DND-41 (cell line): ENCODE measurements at regions not wholly inside any gene's neighbourhood (a gene's known extent, or its start where the extent isn't known, plus 50 kb on each side); places are given as distances from the start of the nearest gene placed in this dataset.

Experiments
- ATAC-seq: fragments of 200-7000 bp; cut with Tn5 transposase; 3 replicates; pipeline ENCODE4 v1.9.1; 2021; ENCODE audit warnings: low read depth; ENCODE audit not compliant: insufficient read depth
- DNase-seq: peaks from one replicate; pipeline ENCODE4 v3.0.0-alpha.2; 2020
- H2AFZ ChIP-seq: 2 replicates; pipeline ENCODE4 v1.6.0; 2012; ENCODE audit warnings: low read depth, low read length
- H3K27ac ChIP-seq: 2 replicates; pipeline ENCODE4 v1.5.1; 2012; ENCODE audit warnings: low read length, inconsistent platforms
- H3K27me3 ChIP-seq: fragments of 200-600 bp; sonication (generic); 2 replicates; pipeline ENCODE4 v1.6.0; 2012; ENCODE audit warnings: low read length, mild to moderate bottlenecking, inconsistent platforms; ENCODE audit not compliant: insufficient read depth, poor library complexity
- H3K36me3 ChIP-seq: 2 replicates; pipeline ENCODE4 v1.5.1; 2012; ENCODE audit warnings: low read length, inconsistent platforms; ENCODE audit not compliant: insufficient read depth
- H3K4me1 ChIP-seq: 2 replicates; pipeline ENCODE4 v1.5.1; 2012; ENCODE audit warnings: mild to moderate bottlenecking, low read length; ENCODE audit not compliant: insufficient read depth
- H3K4me2 ChIP-seq: 2 replicates; pipeline ENCODE4 v1.6.0; 2012; ENCODE audit warnings: mild to moderate bottlenecking, moderate library complexity, low read length, inconsistent platforms; ENCODE audit not compliant: insufficient read depth
- H3K4me3 ChIP-seq, 2 experiments: fragments of 200-600 bp in 1 of 2; shearing (Covaris generic) in 1 of 2; 2 replicates each; pipeline ENCODE4 v1.5.1; 2012 to 2016; ENCODE audit warnings: inconsistent platforms in 2 of 2, low read length in 2 of 2, mild to moderate bottlenecking in 2 of 2, low read depth in 1 of 2, moderate library complexity in 1 of 2
- H3K79me2 ChIP-seq: 2 replicates; pipeline ENCODE4 v1.6.0; 2012; ENCODE audit warnings: low read length, inconsistent platforms; ENCODE audit not compliant: insufficient read depth
- H3K9ac ChIP-seq: 2 replicates; pipeline ENCODE4 v1.6.0; 2012; ENCODE audit warnings: low read depth, mild to moderate bottlenecking, inconsistent platforms, low read length, moderate library complexity
- H3K9me3 ChIP-seq: 2 replicates; pipeline ENCODE4 v1.5.1; 2012; ENCODE audit warnings: low read length, moderate library complexity, mild to moderate bottlenecking, inconsistent platforms; ENCODE audit not compliant: insufficient read depth, severe bottlenecking
- H4K20me1 ChIP-seq: 2 replicates; pipeline ENCODE4 v1.6.0; 2012; ENCODE audit warnings: low read length; ENCODE audit not compliant: insufficient read depth
- CTCF ChIP-seq: IDR thresholded peaks from 2 replicates; pipeline ENCODE4 v1.5.1; 2012; ENCODE audit warnings: borderline replicate concordance, low read length, moderate library complexity, mild to moderate bottlenecking; ENCODE audit not compliant: poor library complexity, severe bottlenecking; ENCODE audit errors: extremely low read depth
- EZH2 ChIP-seq: IDR thresholded peaks from 3 replicates; pipeline ENCODE4 v1.6.1; 2012; ENCODE audit warnings: borderline replicate concordance, low read depth, mild to moderate bottlenecking, moderate library complexity, low read length, inconsistent platforms; ENCODE audit not compliant: severe bottlenecking

DNA sequence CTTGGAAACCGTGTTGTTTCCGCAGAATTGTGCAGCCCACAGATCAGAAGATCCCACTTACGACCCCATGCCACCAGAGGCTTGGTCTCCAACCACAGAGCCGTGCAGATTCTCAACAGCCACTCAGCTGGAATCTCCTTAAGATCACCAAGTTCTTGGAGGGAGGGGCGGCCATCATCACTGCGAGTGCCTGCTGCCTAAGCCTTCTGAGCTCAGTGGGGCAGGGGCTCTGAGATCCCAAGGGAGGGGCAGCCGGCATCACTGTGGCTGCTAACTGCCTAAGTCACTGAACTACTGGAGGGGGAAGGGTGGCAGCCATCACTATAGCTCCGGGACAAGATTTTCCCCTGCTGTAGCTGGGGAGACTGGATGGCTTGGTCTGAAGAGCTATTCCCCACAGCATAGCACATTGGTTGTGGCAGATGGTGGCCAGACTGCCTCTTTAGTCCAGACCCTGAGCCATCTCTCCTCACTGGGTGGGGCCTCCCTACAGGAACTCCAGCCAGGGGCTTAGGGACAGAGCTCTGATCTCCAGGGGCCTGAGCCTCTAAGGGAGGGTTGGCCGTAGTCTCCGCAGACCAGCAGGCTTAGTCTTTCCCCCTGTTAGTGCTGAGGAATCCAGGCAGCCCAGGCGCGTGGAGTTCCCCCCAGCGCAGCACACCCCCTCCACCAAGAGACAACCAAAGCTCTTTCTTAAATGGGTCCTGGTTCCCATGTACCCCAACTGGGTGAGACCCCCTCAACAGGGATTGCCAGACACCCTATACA, 1483.9 kb downstream of the ADGRL3 start:
- ATAC-seq (no peak), DNase-seq (no peak)
- Histone ChIP-seq H3K79me2 (no peaks in the 10 kb centered on the region), H4K20me1 (no peaks in the 10 kb centered on the region), H3K4me3 (no peak overlapping the region), H3K27me3 (no peaks in the 10 kb centered on the region), H3K9ac (no peak overlapping the region), H3K36me3 (no peaks in the 10 kb centered on the region), H3K4me1 (no peaks in the 10 kb centered on the region), H3K27ac (no peak overlapping the region), H3K4me2 (no peak overlapping the region), H3K9me3 (no peaks in the 10 kb centered on the region), H2AFZ (no peak overlapping the region)
- no peak for TF ChIP-seq EZH2
- no peak for TF ChIP-seq CTCF

DNA sequence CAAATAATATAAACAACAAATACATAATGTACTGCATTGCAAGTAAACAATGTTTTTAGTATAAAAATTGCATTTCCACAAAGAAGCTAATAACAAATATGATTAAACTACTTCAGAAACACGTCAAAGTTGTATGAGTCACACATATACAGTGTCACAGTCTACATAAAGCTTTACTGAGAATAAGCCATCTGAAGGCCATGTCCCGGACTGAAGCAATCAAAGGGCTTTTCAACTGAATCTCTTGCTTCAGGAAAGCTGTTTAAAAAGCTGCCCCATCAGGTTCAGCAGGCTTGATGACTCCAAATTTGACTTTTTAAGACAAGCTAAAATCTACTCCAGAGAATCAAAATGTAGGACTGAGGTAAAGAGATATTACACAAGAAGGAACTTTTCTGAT, 1476.8 kb downstream of the ADGRL3 start:
- ATAC-seq = no peak
- no peak overlapping the region for H3K4me2 ChIP-seq
- H3K4me3 ChIP-seq = no peak overlapping the region
- H2AFZ ChIP-seq = no peak overlapping the region
- no peak overlapping the region for H3K27ac ChIP-seq
- no peaks in the 10 kb centered on the region for H3K36me3 ChIP-seq
- TF ChIP-seq CTCF (no peak), EZH2 (no peak)
- no peak overlapping the region for H3K9ac ChIP-seq
- H4K20me1 ChIP-seq = no peaks in the 10 kb centered on the region
- H3K27me3 ChIP-seq = no peaks in the 10 kb centered on the region
- H3K4me1 ChIP-seq = no peaks in the 10 kb centered on the region
- DNase-seq = no peak
- H3K9me3 ChIP-seq = no peaks in the 10 kb centered on the region
- H3K79me2 ChIP-seq = no peaks in the 10 kb centered on the region

DNA sequence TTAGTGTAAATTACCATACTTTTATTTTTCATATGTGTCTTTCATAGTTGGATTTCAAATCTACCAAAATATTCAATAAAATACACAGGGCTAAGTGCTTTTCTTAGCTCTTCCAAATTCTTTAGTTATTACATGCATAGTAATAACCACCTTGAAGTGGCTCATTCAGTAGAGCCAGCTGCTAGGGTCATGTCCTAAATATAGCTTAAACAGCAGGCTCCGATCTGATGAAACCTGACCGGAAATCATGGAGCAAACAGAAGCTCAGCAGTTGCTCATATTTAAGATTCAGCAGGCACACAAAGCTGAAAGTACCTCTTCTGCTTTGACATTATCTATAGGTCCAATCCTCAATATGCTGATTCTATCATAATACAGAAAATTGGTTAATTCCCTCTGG, 1470.4 kb downstream of the ADGRL3 start:
- DNase-seq (no peak), ATAC-seq (no peak)
- H4K20me1 ChIP-seq = no peaks in the 10 kb centered on the region
- H3K4me2 ChIP-seq = no peak overlapping the region
- no peaks in the 10 kb centered on the region for H3K9me3 ChIP-seq
- H3K79me2 ChIP-seq = no peaks in the 10 kb centered on the region
- no peaks in the 10 kb centered on the region for H3K27me3 ChIP-seq
- no peak overlapping the region for H3K9ac ChIP-seq
- no peaks in the 10 kb centered on the region for H3K36me3 ChIP-seq
- no peak overlapping the region for H3K4me3 ChIP-seq
- no peak overlapping the region for H2AFZ ChIP-seq
- no peak for TF ChIP-seq CTCF
- no peak overlapping the region for H3K27ac ChIP-seq
- no peaks in the 10 kb centered on the region for H3K4me1 ChIP-seq
